ENCODE measurements at regions not wholly inside any gene's neighbourhood (a gene's known extent, or its start where the extent isn't known, plus 50 kb on each side); places are given as distances from the start of the nearest gene placed in this dataset.

DNA sequence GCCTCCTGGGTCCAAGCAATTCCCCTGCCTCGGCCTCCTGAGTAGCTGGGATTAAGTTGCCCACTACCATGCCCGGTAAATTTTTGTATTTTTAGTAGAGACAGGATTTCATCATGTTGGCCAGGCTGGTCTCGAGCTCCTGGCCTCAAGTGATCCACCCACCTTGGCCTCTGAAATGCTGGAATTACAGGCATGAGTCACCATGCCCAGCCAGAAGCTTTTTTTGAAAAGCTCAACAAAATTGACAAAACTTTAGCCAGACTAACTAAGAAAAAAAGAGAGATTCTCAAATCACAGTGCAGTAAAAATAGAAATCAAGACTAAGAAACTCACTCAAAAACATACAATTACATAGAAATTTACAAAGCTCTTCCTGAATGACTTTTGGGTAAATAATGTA is 420.6 kb downstream of the COL12A1 start:
- DNase-seq (ENCODE audit: insufficient read length, low spot score) (no peak), FAIRE-seq (no peak)

DNA sequence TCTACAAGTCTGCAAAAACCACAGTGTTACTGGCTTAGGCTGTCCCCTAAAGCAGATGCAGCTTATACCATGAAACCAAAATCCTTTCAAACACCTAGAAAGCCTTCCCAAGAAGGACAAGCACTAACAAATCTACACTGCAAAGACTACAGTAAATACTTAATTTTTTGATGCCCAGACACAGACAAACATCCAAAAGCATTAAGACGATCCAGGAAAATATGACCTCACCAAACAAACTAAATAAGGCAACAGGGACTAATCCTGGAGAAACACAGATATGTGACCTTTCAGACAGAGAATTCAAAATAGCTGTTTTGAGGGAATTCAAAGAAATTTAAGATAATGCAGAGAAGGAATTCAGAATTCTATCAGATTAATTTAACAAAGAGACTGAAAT is 423.5 kb downstream of the COL12A1 start:
- DNase-seq (ENCODE audit: insufficient read length, low spot score): no peak
- FAIRE-seq: no peak

DNA sequence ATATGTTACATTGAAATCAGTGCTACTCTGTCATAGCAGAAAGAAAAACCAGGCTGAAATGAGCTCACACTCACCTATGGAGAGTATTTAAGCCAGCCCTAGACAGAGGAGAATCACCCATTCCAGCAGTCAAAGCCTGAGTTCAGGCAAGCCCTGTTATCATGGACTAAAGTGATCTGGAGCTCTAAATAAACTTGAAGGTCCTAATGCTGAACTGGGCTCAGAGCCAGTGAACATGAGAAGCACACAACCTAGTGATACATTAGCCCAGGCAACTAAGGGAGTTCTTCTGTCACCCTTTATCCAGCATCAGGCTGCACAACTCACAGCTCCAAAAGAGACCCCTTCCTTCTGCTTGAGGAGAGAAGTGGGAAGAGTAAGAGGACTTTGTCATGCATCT is 425.0 kb downstream of the COL12A1 start:
- FAIRE-seq: no peak
- no peak for DNase-seq (ENCODE audit: insufficient read length, low spot score)

DNA sequence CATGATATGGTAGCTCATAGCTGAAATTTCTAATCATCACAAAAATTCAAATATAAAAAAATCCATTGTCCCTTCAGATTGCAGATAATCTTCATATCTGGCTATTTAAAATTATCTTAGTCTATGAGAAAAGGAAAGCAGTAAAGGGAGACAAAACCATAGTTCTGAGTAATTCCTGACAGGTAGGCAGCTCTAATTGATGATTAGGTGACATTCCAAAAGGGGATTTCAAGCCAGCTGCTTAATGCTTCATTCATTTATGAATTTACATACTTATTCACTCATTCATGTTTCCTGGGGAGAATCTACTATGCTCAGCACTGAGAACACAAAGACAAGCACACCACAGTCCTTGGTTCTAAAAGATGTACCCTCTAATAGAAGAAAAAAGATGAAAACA is 437.1 kb downstream of the COL12A1 start:
- FAIRE-seq: no peak
- no peak for DNase-seq (ENCODE audit: insufficient read length, low spot score)

DNA sequence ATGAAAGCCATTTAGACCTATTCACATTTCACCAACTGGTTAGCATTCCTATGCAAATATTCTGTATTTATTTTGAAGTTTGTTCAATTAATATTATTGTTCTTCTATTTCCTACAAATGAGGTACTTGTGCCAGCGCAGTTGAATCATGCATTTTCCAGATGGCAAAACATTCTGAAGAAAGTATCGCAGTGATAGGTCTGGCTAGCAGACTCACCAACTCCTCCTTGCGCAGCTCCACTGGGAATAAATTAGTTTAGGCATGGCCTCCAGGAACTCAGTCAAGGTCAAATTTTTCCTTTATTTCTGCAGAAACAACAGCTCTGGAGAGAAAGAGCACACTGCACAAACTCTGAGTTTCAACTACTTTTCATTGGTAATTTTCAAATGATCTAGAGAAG is 437.7 kb downstream of the COL12A1 start:
- no peak for DNase-seq (ENCODE audit: insufficient read length, low spot score)
- FAIRE-seq: no peak

DNA sequence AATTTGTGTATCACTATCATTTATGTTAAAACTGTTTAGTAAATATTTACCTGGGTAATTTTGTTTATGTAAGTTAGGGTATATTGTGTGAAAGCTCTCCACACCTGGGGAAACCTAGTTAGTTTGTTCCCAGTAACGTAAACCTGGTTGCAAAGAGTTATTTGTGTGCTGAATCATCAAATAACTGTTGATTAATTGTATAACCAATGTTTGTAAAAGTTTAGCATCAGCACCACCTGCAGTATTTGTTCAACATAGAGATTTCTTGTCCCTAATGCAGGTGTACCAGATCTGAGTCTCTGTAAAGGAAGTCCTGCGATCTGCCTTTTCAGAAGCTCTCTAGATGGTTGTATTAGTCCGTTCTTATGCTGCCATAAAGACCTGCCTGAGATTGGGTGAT is 440.4 kb downstream of the COL12A1 start:
- FAIRE-seq: no peak
- no peak for DNase-seq (ENCODE audit: insufficient read length, low spot score)

DNA sequence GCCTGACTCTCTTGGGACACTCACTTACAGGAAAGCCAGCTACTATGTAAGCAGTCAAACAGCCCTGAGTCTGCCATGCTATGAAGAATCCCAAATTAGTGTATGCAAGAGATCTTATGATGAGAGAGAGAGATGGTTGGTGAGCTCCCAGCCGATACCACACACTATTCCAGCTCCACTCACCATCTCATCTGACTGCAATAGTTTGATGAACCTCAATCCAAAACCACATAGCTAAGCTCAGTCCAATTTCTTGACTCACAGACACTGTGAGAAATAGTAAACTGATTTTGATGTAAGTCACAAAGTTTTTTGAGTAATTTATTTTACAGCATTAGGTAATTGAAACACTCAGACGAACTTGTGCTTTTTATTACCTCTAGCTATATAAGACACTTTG is 441.4 kb downstream of the COL12A1 start:
- no peak for FAIRE-seq
- no peak for DNase-seq (ENCODE audit: insufficient read length, low spot score)

DNA sequence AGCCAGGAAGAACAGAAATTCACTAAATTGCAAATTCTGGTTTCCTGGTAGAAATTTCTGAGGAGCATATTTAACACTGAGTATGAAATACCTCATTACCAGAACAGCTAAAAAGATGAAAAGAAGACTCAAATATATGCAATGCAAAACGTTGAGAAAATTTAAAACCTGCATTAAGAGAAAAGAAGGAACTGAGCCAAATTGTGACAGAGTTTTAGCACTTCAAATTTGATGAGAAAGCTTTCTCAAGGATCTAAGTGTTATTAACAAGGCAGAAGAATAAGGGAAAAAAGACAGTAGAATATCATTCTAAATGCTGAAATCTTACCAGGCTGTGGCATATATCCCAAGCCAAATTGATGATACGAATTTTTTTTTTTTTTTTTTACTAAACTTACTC is 443.0 kb downstream of the COL12A1 start:
- DNase-seq (ENCODE audit: insufficient read length, low spot score) (no peak), FAIRE-seq (no peak)

DNA sequence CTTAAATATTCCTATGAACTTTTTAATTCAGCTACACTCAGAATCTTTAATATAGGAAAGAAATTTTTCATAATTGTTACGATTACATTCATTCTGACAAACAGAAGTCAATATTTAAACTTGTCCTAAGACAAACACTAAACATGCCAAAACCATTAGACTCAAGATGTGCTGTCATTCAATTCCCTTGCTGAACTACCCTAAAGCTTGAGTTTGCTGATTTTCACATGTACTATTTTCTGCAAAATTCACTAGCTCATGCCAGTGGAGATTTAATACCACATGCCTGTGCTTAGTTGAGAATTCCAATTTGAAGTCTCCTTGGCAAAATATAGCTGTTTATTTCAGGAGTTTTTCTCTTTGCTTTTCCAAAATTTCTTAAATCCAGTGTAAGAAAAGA is 448.0 kb downstream of the COL12A1 start:
- FAIRE-seq (no peak), DNase-seq (ENCODE audit: insufficient read length, low spot score) (no peak)

DNA sequence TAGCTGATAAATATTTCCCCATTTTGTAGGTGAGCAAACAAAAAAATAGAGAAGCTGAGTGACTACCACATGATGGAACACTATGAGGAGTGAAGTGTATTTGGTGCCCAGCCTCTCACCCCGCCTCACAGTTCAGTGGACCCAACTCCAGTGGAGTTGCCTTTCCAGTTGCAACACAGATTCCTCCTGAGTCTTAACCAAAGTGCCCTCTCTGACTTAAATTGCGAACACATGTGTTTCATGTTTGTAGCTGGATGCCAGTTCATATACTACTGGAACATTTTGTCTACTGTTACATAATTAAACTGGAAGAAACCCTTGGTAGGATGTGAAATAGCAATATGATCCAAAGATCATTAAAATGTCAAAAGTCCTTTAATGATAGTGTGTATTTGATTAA is 448.9 kb downstream of the COL12A1 start:
- FAIRE-seq (no peak), DNase-seq (ENCODE audit: insufficient read length, low spot score) (no peak)

DNA sequence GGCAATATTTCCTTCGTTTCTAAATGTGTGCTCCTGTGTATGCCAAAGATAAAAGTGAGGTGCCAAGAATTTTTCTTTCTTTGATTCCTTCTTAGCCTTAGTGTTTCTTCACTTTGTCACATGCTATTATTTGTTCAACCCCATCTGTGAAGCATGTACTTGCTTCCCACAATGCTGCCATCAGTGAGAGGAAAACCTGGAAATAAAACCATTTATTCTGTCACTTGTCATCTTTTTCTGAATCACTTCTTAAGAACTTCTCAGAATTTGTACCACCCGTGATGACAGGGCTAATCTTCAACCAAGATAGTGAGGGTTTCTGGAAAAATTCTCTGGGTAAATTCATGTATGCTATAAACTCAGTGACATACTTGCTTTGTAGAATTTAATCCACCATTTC is 450.1 kb downstream of the COL12A1 start:
- DNase-seq (ENCODE audit: insufficient read length, low spot score) (no peak), FAIRE-seq (no peak)

DNA sequence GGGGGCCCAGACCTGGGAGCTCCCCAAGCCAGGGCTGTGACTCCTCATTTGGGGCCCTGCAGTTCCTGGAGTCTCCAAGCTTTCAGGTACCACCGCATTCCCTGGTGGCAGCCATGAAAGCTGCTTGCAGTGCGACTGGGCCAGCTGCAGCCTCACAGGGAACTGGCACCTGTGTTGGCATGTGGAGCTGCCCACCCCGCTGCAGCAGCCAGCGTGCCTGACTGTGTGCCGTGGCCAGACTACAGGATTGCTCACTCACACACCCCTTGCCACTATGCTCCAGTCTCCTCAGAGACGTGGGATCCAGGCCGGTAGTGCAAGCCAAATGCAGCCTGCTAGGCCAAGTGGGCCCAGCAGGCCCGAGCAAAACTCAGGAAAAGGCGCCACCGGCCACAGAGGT is 450.7 kb downstream of the COL12A1 start:
- FAIRE-seq (no peak), DNase-seq (ENCODE audit: insufficient read length, low spot score) (no peak)

DNA sequence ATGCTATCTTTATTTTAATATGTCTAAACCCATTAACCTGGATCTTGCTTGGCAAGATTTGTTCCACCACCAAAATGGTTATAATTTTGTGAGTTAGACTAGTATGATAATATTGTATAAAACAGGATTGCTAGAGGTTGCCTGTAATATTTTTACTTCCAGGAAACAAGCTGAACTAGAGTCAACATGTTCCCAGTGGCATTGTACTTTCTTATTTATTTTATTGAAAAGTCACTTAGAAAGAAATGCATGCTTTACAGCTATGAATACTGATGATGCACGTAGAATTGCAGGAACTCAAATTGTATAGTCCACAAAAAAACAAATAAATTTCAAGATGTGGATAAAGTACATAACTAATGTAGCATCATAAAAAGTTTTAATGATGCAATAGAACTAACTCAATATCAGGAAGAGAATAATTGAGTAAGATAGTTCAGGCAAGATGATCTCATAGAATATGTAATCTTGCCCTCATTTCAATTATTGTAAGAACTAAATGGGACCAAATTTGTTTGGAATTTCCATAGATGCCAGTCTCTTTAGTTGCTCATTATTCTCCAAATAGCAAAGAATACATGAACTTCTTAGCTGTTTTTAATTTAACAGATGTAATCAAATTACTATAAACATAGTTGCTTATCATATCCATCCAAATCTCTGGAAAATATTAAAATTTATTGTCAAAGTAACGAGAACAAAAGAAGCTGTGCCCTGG is 451.8 kb downstream of the COL12A1 start:
- FAIRE-seq (no peak), DNase-seq (ENCODE audit: insufficient read length, low spot score) (no peak)

DNA sequence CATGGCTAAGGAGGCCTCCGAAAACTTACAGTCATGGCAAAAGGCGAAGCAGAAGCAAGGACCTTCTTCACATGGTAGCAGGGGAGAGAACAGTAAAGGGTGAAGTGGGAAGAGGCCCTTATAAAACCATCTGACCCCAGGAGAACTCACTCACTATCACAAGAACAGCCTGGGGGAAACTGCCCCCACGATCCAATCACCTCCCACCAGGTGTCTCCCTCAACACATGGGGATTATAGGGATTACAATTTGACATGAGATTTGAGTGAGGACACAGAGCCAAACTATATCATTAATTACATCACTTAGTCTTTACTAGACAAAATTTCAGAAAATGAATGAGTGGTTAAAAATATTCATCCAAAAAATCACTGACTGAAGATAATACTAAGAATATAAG is 453.6 kb downstream of the COL12A1 start:
- no peak for FAIRE-seq

DNA sequence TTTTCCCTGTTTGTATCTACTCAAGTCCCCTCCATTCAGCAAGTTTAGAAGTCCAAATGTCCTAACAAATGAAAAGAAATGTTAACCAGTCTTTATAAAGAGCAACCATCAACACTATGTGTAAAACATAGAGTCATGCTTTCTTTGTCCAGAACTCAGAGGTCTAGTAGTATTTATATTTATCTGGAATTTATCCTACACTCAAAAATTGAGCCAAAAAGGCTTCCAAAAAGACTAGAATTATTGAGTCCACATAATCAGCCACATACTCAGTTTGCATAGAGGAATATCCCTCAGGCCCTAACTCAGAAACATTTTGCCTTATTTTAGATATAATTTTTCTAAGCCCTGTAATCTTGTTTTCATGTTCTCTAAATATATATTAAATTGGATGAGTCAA is 455.0 kb downstream of the COL12A1 start:
- DNase-seq (ENCODE audit: insufficient read length, low spot score) (no peak), FAIRE-seq (no peak)

More for the DNA sequence above, 453.6 kb downstream of the COL12A1 start:
- DNase-seq (ENCODE audit: insufficient read length, low spot score): no peak

DNA sequence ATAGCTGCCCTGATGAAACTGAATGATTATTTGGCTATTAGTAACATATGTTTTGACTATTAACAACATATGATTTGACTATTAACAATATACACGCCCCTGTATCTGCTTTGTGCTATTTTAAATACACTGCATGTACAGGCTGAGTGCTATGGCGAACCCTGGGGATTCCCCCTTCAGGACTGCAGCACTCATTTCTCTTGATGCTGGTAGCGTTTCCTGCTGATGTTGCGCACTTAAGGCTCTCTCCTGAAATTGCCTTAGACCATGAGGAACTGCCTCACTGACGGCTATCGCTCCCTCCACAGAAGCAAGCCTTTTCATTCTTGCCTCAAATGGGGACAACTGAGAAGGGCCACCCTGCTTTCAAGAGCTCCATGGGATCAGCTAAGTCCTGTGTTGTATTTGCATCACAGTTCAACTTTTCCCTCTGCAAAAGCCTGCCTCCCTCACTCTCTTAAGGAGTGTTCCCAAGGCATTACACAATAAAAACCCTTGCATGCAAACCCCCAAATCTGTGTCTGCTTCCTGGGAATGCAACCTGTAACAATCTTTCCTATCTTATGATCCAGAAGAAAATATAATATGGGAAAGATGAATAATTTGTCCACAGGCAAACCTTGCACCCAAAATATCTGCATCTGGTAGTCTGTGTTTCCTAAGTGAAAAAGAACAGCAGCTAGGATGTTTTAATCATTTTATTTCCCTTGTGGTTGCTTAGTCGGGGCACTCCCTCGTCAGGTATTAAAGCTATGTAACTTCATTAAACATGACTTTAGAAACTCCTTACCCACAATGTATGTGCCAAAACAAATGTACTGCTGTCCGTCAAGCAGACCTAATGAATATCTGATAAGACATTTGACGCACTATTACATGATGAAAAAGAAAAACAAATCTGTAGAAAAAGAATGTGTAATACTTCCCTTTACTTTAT is 456.4 kb downstream of the COL12A1 start:
- no peak for DNase-seq (ENCODE audit: insufficient read length, low spot score)
- no peak for FAIRE-seq

DNA sequence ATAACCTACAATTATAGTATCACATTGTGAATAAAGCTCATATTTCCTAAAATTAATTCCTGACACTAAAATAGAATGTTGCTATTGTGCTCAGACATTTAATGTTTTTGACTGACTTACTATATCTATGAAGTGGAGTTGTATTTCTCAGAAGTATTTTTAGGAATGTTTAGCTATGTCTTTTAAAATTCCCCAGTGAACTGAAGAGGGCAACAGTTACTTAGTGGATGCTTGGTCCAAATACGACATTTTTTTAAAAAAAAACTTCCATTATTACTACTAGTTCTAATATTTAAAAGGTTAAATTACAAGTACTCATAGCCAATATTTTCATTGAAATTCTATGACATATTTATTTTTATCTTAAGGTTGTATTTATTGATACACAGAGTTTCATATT is 460.2 kb downstream of the COL12A1 start:
- DNase-seq (ENCODE audit: insufficient read length, low spot score) (no peak), FAIRE-seq (no peak)

DNA sequence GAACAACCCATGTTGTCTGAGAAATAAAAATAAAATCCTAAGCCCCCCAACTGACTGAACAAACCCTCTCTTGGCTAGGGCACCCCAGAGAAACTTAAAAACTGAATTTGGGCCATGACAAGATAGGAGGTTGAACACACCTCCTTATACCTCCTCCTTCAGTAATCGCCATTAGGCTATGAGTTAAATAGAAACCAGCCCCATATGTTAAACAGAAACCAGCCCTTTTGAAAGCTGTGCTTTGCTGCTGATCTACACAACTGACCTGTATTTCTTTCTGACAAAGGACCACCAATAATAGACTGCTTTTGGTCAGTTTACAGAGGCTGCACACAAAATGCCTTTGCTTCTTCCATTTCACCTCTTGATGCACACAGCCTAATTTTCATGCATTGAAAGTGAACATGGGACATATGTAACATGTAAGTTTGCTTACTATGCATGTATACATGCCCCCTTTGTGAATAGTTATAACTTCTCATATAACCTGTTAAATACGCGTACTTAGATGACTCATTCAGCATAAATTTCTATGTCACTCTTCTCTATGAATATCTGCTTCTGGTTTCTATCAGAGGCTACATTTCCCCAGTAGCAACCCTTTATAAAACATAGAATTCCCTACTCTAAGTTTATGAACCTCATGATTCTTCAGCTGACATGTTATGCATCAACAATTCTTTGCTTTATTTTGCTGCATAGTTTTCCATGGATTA is 462.9 kb downstream of the COL12A1 start:
- FAIRE-seq: no peak
- no peak for DNase-seq (ENCODE audit: insufficient read length, low spot score)

DNA sequence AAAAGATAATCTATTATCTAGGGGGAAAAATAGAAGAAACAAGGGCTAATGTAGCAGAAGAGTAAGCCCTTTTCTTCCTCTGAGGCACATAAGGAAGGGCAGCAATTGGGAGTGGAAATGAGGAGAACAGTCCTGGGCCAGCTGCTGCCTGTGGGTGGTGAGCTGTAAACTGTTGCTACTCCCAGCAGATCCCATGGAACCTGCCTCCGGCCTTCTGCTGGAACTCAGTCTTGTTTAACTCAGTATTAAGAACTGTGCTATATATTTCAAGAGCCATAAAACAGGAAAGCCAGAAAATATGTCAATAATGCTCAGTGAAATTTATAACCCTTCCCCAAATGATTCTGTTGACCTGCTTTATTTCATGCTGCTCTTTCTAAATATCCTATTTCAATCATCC is 464.2 kb downstream of the COL12A1 start:
- DNase-seq (ENCODE audit: insufficient read length, low spot score) (no peak), FAIRE-seq (no peak)

DNA sequence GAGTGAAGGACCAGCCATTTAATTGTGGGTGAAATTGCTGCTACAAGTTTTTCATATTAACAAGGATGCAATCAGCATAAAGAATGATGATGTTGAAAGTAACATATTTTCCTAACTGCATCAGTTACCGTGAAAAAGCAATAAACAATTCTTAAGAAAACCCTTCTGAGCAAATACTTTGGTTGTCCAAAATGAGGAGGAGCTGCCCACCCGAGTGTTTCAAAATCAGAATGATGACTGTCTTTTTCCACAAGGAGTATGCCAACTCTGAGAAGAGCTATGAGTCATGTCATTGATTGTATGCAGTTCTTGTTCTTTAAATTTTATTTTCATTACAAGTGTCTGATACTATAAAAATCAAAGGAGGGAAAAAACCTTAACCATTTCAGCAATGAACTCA is 470.5 kb downstream of the COL12A1 start:
- FAIRE-seq (no peak), DNase-seq (ENCODE audit: insufficient read length, low spot score) (no peak)

DNA sequence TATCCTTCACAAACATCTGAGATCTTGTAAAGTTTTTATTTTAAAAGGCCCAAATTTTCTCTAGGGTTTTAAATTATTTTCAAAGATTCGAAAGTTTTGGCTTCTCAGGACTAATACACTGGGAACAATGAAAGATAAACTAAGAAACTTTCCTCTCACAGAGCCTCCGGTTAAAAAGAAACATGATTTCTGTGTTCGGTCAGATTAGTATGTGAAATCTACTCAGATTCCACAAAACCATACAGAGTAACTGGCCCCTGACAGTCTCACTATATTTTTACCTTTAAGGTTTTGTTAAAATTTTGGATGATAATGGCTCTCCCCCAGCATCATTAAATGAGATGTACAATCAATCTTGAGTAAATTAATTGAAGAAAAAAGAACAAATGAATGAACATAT is 471.0 kb downstream of the COL12A1 start:
- DNase-seq (ENCODE audit: insufficient read length, low spot score): no peak
- FAIRE-seq: no peak

Data from HTR-8/SVneo (cell line).